ENCODE measurements at regions not wholly inside any gene's neighbourhood (a gene's known extent, or its start where the extent isn't known, plus 50 kb on each side); places are given as distances from the start of the nearest gene placed in this dataset.
A peak's percentile ranks its signal among the peaks of the same experiment; 100 is the strongest.

DNA sequence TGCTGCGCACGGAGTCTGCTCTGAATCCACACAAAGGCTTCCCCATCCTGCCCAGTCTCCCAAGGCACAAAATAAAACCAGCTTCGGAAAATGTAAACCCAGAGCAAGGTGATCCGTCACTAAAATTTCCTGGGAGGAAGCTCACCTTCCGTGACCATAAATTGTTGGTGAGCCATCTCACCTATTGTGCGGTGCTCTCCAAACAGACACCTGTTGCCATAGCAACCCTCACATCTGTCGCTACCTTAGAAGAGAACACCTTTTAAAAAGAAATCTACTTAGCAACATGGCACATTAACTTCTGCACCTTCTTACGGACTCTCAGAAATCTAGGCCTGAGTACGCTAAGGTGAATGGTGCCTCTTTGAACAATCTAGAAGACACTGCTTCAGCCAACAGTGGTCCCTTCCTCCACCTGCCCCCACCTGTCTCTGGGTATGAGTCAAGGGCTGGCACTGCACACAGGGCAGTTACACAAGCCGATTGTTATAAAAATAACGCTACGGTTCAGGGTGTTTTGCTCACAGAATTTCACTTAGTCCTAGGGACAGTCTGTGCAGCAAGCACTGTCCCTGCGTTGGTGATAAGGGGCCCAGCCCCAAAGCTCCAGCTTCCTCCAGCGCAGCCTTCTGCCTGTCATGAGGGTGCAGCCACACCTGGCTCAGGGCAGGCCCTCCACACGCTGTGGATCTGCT, 114.9 kb upstream of the ID2 start:
- peaks cover 4 to 9% of the 10 kb centered on the region in 2 donors for H3K36me3 Mint-ChIP-seq
- peaks cover 7 to 9% (median 8%) of the 10 kb centered on the region in 3 donors for H3K4me1 Mint-ChIP-seq
- no peak for ATAC-seq (ENCODE audit: low read depth in 2 of 2)
- H3K9me3 Mint-ChIP-seq = peaks cover 4 to 10% (median 6%) of the 10 kb centered on the region in 7 donors
- H3K4me3 Mint-ChIP-seq = no peak overlapping the region
- peaks cover 31 to 66% (median 65%) of the 10 kb centered on the region in 3 donors for H3K27me3 Mint-ChIP-seq
- H3K27ac Mint-ChIP-seq = peak overlapping the region in 1 of 6 donors; percentile 77
- DNase-seq = no peak

DNA sequence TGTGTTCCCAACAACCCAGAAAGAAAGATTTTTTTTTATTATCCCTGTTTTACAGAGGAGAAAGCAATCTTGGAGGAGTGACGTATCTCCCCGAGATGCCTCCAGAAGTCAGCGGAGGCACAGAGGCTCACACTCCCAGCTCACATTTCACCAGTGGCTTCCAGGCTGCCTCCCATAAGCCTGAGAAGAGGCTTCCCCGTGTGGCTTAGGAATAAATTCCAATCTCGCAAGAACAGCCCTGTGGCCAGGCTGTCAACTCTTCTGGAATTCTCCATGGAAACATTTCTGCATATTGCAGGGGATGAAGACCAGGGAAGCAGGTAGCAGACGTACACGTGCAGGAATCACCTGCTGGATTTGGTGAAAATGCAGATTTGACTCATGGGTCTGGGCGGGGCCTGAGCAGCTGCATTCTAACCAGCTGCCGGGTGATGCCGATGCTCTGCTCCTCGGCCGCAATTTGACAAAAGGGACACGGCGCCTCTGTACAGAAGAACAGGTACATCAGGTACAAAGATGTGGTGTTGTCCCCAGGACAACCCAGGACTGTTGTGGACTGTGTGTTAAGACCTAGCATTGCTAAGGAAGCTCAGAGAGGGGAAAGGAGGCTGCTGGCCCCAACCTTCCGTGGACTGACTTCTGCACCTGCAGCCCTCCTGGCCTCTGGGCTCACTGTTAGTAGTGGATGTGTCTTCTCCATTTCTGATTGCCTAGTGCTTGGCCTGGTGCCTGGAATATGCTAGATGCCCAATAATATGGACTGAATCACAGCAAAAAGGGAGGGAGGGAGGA, 114.2 kb upstream of the ID2 start:
- Mint-ChIP-seq H3K4me1 (peaks cover 7 to 13% (median 12%) of the 10 kb centered on the region in 3 donors), H3K27ac (peak overlapping the region in 1 of 6 donors; percentile 54), H3K27me3 (peaks cover 37 to 73% (median 66%) of the 10 kb centered on the region in 3 donors), H3K36me3 (peaks cover 1 to 4% of the 10 kb centered on the region in 2 donors), H3K9me3 (peaks cover 0 to 3% (median 2%) of the 10 kb centered on the region in 7 donors), H3K4me3 (no peak overlapping the region)
- no peak for ATAC-seq (ENCODE audit: low read depth in 2 of 2)
- no peak for DNase-seq

DNA sequence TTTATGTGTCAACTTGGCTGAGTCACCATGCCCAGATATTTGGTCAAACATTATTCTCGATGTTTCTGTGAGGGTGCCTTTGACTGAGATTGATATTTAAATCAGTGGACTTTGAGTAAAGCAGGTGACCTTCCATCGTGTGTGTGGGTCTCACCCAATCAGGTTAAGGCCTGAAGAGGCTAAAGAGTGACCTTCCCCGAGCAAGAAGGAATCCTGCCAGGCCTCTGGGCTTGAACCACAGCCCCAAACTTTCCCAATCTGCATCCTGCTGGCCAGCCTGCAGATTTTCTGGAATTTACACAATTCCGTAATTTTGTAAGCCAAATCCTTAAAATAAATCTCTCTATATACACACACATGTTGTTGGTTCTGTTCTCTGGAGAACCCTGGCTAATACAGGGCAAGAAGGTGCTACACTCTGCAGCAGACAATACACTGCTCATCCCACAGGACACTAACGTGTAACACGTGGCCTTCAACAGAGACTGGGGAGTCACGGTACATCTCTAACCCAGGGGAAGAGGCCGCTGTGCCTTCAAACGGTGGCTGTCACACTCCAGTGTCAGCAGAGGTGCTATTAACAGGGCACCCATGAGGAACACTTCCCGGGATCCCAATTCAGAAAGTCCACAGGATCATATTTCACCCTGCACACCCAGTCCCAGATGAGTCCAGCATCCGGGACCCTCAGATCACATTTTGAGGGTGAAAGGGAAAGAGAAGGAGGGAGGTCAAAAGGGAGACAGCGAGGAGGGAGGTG, 113.1 kb upstream of the ID2 start:
- Mint-ChIP-seq H3K9me3 (peaks cover 0 to 2% (median 0%) of the 10 kb centered on the region in 7 donors), H3K27me3 (peaks cover 45 to 81% (median 72%) of the 10 kb centered on the region in 3 donors), H3K27ac (peak overlapping the region in 1 of 6 donors; percentile 21), H3K36me3 (peaks cover 0 to 4% of the 10 kb centered on the region in 2 donors), H3K4me3 (no peak overlapping the region), H3K4me1 (peaks cover 7 to 16% (median 12%) of the 10 kb centered on the region in 3 donors)
- DNase-seq (no peak), ATAC-seq (ENCODE audit: low read depth in 2 of 2) (no peak)

DNA sequence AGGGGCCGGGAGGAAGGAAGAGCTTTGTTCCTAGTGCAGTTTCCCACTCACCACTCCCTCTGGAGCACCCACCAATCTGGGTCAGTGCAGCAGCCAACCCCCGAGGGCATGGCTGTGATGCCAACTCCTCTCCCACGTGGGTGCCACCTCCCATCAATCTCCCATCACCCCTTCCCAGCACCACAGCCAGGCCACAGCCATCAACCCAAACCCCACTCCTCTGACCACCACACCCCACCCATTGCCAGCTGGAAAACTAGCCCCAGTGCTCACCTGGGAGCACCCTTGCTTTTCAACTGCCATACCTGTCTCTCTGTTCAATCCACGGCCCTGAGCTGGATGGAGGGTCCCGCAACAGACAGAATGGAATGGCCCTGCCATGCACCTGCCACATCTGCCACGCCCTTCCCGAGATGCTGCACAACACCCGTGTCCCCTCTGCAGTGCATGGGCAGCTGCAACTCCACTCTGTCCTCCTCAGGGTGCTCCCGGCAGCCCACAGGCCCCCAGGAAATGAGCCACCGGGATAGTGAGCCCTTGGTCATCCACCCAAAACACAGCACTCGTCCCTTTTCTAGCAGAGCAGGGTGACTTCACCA, 112.4 kb upstream of the ID2 start:
- H3K27me3 Mint-ChIP-seq = peaks cover 50 to 81% (median 73%) of the 10 kb centered on the region in 3 donors
- H3K27ac Mint-ChIP-seq = peak overlapping the region in 2 of 6 donors; percentile 19 to 37

GRCh38 chr2:8570637-8571036, 111.2 kb upstream of the ID2 start:
- no peak overlapping the region for H3K4me3 Mint-ChIP-seq
- H3K4me1 Mint-ChIP-seq = peaks cover 23 to 32% (median 29%) of the 10 kb centered on the region in 3 donors
- no peak for ATAC-seq (ENCODE audit: low read depth in 2 of 2)
- peak overlapping the region in 2 of 6 donors; percentile 19 to 67 for H3K27ac Mint-ChIP-seq
- H3K9me3 Mint-ChIP-seq = peaks cover 0 to 2% (median 0%) of the 10 kb centered on the region in 7 donors
- peaks cover 0 to 4% of the 10 kb centered on the region in 2 donors for H3K36me3 Mint-ChIP-seq
- no peak for DNase-seq
- H3K27me3 Mint-ChIP-seq = peaks cover 60 to 84% (median 76%) of the 10 kb centered on the region in 3 donors

More for the DNA sequence above, 112.4 kb upstream of the ID2 start:
- Mint-ChIP-seq H3K9me3 (peaks cover 0 to 2% (median 0%) of the 10 kb centered on the region in 7 donors), H3K4me1 (peaks cover 12 to 21% (median 17%) of the 10 kb centered on the region in 3 donors), H3K36me3 (peaks cover 0 to 4% of the 10 kb centered on the region in 2 donors), H3K4me3 (no peak overlapping the region)
- ATAC-seq (ENCODE audit: low read depth in 2 of 2) = no peak
- no peak for DNase-seq

DNA sequence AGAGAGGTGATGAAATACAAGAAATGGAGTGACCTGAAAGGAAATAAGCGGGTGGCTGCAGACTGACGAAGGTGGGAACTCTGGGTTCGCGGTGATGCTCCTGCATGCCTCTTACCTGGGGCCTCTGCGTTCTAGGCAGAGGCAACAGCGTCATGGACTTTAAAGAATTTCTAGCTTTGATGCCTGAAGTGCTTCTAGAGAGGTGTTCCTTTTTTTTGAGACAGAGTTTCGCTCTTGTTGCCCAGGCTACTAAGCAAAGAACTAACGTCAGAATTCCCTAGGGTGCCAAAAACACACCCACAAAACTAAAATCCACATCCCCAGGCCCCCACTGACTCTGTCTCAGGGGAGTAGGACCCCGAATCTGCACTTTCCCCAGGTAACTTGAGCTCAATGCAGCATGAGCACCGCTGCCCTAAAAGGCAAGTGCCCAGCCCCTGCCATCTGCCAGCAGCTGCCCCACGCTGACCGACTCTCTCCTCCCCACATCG, 110.5 kb upstream of the ID2 start:
- Mint-ChIP-seq H3K27ac (peak overlapping the region in 3 of 6 donors; percentile 59 to 77 (median 64)), H3K4me1 (peaks cover 30 to 39% (median 36%) of the 10 kb centered on the region in 3 donors), H3K9me3 (peaks cover 0 to 4% (median 2%) of the 10 kb centered on the region in 7 donors), H3K36me3 (peaks cover 4 to 5% of the 10 kb centered on the region in 2 donors), H3K4me3 (peak overlapping the region in 1 of 8 donors; percentile 28), H3K27me3 (peaks cover 63 to 82% (median 78%) of the 10 kb centered on the region in 3 donors)
- peak; percentile 64 to 78 for ATAC-seq (ENCODE audit: low read depth in 2 of 2)
- peak; percentile 35 for DNase-seq

- peak overlapping the region in 4 of 6 donors; percentile 28 to 77 (median 54) for H3K27ac Mint-ChIP-seq
- ATAC-seq (ENCODE audit: low read depth in 2 of 2) (no peak), DNase-seq (no peak)
- peaks cover 3 to 10% (median 6%) of the 10 kb centered on the region in 7 donors for H3K9me3 Mint-ChIP-seq
- H3K4me1 Mint-ChIP-seq = peaks cover 36 to 45% (median 42%) of the 10 kb centered on the region in 3 donors
- peak overlapping the region in 1 of 8 donors; percentile 28 for H3K4me3 Mint-ChIP-seq
- H3K36me3 Mint-ChIP-seq = peaks cover 4 to 11% of the 10 kb centered on the region in 2 donors
- H3K27me3 Mint-ChIP-seq = peaks cover 67 to 82% (median 78%) of the 10 kb centered on the region in 3 donors
Observed at GRCh38 chr2:8571792-8572499, 109.9 kb upstream of the ID2 start.

- ATAC-seq (ENCODE audit: low read depth in 2 of 2) = no peak
- peaks cover 4 to 13% (median 6%) of the 10 kb centered on the region in 7 donors for H3K9me3 Mint-ChIP-seq
- peak overlapping the region in 1 of 8 donors; percentile 10 for H3K4me3 Mint-ChIP-seq
- DNase-seq = no peak
- peaks cover 4 to 13% of the 10 kb centered on the region in 2 donors for H3K36me3 Mint-ChIP-seq
- H3K4me1 Mint-ChIP-seq = peaks cover 44 to 52% (median 45%) of the 10 kb centered on the region in 3 donors
- peaks cover 74 to 84% (median 80%) of the 10 kb centered on the region in 3 donors for H3K27me3 Mint-ChIP-seq
- H3K27ac Mint-ChIP-seq = peak overlapping the region in 1 of 6 donors; percentile 77
Observed at GRCh38 chr2:8572712-8573233, 109.1 kb upstream of the ID2 start.

DNA sequence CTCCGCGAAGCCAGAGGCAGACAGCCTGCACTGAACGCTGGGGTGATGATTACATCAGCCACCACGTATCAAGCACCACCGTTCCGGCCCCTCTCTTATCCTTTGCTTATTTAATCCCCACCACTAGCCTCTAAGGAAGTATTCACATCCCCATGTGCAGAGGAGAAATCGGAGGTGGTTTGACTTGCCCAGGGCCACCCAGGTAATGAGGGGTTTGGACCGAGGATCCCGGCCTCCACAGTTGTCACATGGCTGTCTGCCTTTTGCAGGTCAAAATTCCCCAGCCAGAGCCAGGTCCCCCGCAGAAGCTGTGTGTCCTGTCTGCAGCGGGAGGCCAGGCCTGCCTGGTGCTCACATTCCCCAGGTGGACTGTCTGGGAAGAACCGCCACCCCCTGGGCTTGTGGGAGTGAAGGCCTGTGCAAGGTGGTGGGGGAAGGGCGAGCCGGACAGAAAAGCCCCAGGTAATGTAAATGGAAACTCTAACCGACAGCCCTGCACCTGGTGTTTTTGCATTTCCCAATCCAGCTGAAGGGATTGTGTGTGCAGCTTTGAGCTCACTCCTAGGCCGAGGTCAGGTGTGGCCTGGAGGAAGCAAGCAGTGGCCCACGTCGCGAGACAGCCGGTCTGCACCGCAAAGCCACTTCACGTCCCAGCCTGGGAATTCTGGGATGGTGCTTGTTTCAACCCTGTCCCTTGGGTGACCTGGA, 108.5 kb upstream of the ID2 start:
- Mint-ChIP-seq H3K4me3 (peak overlapping the region in 1 of 8 donors; percentile 10), H3K27me3 (peaks cover 71 to 86% (median 84%) of the 10 kb centered on the region in 3 donors), H3K4me1 (peaks cover 50 to 57% (median 51%) of the 10 kb centered on the region in 3 donors)

DNA sequence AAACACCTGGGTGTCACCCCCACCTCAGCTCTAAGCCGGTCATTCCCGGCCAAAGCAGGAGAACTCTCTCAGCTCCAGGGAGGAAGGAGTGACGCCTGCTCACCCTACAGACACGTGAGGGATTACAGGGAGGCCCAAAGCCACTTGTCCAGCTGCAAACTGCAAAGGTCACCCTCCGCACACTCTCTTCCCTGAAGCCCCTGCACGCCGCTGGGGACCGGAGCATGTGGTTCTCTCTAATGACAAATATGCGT, 108.0 kb upstream of the ID2 start:
- Mint-ChIP-seq H3K9me3 (peaks cover 4 to 13% (median 6%) of the 10 kb centered on the region in 7 donors), H3K4me3 (peak overlapping the region in 2 of 8 donors; percentile 54 to 79), H3K27me3 (peaks cover 73 to 88% (median 82%) of the 10 kb centered on the region in 3 donors), H3K4me1 (peaks cover 55 to 61% (median 56%) of the 10 kb centered on the region in 3 donors), H3K36me3 (peaks cover 1 to 13% of the 10 kb centered on the region in 2 donors), H3K27ac (peak overlapping the region in 1 of 6 donors; percentile 73)
- DNase-seq (no peak), ATAC-seq (ENCODE audit: low read depth in 2 of 2) (no peak)

More for the DNA sequence above, 108.5 kb upstream of the ID2 start:
- Mint-ChIP-seq H3K9me3 (peaks cover 4 to 13% (median 6%) of the 10 kb centered on the region in 7 donors), H3K36me3 (peaks cover 4 to 13% of the 10 kb centered on the region in 2 donors), H3K27ac (no peak overlapping the region)
- DNase-seq = no peak
- ATAC-seq (ENCODE audit: low read depth in 2 of 2) = no peak
